ENCODE measurements at regions not wholly inside any gene's neighbourhood (a gene's known extent, or its start where the extent isn't known, plus 50 kb on each side); places are given as distances from the start of the nearest gene placed in this dataset.
"Not testable (repeated sequence)": the region's sequence is repeated elsewhere in the genome, so short reads cannot be mapped to it uniquely, and the experiment has no call there.

DNA sequence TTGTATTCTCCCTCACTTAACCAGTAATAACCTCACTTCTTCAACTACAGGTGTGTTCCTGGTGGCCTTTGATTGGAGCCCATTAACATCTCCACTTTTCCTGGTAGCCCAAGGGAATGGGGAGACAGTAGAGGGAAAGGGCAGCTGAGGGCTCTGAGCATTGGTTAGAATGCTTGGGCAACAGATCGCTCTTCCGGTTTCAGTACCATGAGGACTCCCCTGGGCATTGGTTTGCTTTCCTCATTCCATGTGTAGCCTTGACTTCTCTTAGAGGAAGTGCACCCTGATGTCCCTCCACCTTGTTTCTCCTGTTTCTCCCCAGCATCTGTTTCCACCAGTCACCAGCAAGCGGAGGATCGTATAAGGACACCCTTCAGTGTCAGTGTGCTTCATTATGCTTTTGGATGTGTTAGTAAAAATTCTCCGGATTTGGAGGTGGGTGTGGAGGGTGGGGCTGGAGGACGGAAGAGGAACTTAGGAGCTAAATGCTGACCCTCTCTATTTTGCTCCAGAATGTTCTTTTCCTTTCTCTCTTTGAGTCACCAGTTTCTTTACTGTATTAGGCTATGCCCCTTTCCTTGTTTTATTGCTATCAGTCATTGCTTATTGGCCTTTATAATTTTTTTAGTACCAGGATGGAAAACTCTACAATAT, 50.6 kb upstream of the ZNG1B start:
- in situ Hi-C loops (cut with HindIII; ENCODE audit: low pct_unique_long_range_greater_than_20kb, low sequenced_read_pairs): loop anchor here (25.0 kb wide), 1 partner anchor 250 kb away; the partner anchor contains the start of gene IL1RN
- not testable (repeated sequence) for DNase-seq (ENCODE audit: low read depth)

DNA sequence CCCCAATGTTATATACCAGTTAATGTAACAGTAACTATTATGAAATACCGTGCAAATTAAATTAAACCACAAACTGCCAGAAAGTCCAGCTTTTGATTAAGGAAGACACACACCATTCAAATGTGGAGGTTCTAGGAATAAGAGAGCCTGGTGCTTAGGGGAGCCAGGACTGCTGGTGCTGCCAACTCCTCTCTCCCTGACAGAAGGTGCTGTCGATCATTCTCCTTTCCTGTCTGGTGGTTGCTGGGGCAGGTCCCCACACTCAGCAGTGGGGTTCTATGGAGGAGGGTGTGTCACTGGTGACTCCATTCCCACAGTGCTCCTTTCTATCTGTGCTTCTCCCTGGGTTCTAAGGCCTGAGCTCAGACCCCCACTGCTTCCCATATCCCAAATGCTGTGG, 57.9 kb upstream of the ZNG1B start:
- in situ Hi-C loops (cut with HindIII; ENCODE audit: low pct_unique_long_range_greater_than_20kb, low sequenced_read_pairs): loop anchor here (25.0 kb wide), 1 partner anchor 242 kb away; the partner anchor contains the start of gene IL1RN
- not testable (repeated sequence) for DNase-seq (ENCODE audit: low read depth)

DNA sequence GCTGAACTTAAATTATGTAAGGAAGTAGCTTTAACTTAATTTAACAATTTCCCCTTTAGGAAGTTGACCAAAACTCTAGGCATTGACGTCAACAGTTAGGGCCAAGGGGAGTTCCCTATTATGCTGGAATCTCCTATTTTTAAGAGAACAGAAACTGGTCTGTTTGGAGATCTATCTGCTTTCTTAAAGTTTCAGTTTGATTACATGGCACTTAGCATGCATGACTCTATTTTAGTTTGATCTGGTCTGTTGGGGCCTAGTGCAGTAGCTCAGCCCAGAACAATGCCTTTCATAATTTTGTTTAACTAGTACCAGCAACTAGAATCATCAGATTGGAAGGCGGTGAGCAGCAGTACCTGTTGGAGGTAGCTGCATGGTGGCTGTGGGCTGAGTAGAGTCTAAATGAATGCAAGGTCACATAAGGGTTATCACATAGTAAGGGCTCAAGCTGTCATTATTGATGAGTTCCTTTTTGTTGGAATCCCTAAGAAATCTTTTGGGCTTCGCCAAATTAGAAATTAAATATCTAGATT, 60.5 kb upstream of the ZNG1B start:
- in situ Hi-C loops (cut with HindIII; ENCODE audit: low pct_unique_long_range_greater_than_20kb, low sequenced_read_pairs): loop anchor here (25.0 kb wide), 1 partner anchor 240 kb away; the partner anchor contains the start of gene IL1RN
- DNase-seq (ENCODE audit: low read depth): no peak

DNA sequence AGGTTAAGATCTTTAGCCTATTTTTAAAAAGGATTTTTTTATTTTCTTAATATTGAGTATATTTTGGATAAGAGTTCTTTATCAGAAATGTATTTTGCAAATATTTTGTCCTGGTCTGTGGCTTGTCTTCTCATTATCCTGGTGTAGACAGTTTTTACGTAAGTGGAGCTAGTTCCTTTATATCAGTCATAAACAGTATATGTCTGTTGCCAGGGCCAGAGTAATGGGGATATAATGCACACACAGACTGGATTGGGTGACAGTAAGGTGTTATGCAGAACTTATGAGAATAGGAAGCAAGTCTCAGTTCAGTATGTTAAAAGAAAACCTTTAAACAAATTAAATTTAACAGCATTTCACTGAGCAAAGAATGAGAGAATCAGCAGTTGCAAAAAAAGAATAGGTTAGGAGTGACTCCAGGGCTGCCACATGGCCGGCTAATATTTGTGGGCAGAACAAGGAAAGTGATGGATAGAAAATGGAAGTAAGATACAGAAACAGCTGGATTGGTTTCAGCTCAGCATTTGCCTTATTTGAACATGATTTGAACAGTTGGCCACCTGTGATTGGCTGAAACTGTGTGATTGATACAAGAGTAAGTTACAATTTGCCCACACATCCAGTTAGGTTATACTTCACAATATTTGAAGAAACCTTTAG, 61.1 kb upstream of the ZNG1B start:
- in situ Hi-C loops (cut with HindIII; ENCODE audit: low pct_unique_long_range_greater_than_20kb, low sequenced_read_pairs): loop anchor here (25.0 kb wide), 1 partner anchor 239 kb away; the partner anchor contains the start of gene IL1RN
- no peak for DNase-seq (ENCODE audit: low read depth)

DNA sequence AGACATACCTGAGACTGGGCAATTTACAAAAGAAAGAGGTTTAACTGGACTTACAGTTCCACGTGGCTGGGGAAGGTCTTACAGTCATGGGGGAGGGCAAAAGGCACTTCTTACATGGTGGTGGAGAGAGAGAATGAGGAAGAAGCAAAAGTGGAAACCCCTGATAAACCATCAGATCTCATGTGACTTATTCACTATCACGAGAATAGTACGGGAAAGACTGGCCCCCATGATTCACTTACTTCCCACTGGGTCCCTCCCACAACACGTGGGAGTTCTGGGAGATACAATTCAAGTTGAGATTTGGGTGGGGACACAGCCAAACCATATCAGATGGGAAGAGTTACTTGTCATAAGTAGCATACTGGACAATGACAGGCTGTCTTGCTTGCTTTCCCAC, 62.6 kb upstream of the ZNG1B start:
- in situ Hi-C loops (cut with HindIII; ENCODE audit: low pct_unique_long_range_greater_than_20kb, low sequenced_read_pairs): loop anchor here (25.0 kb wide), 1 partner anchor 238 kb away; the partner anchor contains the start of gene IL1RN
- DNase-seq (ENCODE audit: low read depth): not testable (repeated sequence)

DNA sequence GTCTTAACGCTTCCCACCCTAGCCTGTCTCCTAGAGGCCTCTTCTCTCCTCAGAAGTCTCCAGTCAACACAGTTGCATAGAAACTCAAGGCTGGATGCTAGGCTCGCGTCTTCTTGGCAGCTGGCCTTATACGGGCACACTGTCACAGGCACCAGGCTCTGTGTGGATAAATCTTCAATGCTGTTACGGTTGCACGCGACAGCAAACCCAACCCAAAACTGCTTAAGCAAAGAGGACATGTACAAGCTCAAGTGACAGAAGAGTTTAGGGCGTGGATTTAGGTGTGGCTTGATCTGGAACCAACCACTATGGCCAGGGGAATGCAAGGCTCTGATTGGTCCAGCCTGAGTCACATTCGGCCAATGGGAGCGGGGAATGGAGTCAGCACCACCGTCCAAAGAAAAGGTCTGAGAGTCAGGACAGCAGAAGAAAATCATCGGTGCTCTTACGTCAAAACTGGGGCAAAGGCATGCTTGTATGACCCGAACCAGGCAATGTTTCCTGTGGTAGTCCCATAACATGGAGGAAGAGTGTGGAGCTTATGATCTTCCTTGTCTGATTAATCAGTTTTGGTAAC, 65.1 kb upstream of the ZNG1B start:
- peak; percentile 74 for DNase-seq (ENCODE audit: low read depth)
- in situ Hi-C loops (cut with HindIII; ENCODE audit: low pct_unique_long_range_greater_than_20kb, low sequenced_read_pairs): not testable (repeated sequence)

DNA sequence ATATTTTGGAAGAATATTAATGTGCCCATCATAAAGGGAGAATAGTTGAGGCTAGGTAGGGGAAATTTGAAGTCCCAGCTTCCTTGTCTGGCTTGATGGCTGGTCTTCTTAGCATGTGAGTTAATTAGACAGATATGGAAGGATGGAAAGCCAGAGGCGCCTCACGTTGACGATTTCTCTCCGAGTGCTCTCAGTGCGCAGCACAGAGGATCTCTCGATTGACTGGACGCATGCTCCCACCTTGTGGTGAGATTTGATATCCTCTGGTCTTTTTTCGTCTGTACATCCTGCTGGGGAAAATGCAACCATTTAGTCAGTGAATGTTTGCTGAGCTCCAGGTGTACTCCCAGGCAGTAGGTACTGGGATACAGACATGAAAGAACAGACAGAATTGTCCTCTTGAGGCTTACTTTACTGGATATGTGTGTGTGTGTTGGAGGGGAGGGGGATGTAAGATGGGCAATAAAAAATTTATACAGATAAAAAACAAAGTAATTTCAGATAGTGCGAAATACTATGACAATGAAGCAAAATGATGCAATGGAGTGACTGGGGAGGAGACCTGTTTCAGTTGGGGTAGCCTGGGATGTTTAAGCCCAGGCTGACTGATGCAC, 66.9 kb upstream of the ZNG1B start:
- in situ Hi-C loops (cut with HindIII; ENCODE audit: low pct_unique_long_range_greater_than_20kb, low sequenced_read_pairs): no loop called here
- peak; percentile 88 for DNase-seq (ENCODE audit: low read depth)

DNA sequence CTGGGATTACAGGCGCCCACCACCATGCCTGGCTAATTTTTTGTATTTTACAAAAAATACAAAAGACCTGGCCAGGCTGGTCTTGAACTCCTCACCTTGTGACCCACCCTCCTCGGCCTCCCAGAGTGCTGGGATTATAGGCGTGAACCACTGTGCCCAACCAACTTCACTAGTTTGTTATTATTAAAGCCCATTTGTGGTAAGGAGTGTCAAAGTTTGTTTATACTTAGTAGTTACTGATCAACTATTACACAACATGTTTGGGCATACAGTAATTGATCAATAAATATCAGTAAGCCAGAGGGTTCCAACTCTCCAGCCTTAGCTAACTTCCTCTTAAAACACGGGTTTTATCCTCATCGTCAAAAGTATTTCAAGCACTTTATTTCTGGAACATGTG, 67.5 kb upstream of the ZNG1B start:
- no peak for DNase-seq (ENCODE audit: low read depth)
- in situ Hi-C loops (cut with HindIII; ENCODE audit: low pct_unique_long_range_greater_than_20kb, low sequenced_read_pairs): no loop called here

DNA sequence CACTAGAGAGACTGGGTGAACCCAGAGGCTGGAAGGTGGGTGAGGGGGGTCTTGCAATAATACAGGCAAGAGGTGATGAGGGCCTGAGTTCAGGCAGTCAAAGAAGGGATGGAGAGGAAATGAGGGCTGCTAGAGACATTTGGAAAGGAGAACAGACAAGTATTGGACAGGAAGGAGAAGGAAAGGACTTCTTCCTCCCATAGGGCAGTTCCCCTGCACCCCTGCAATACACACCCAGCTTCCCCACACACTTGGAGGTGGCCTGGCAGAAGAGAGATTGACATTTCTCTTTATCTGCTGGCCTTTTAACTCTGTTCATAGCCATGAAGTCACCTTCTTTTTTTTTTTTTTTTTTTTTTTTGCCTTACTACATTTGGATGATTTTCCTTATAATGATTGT, 68.9 kb upstream of the ZNG1B start:
- in situ Hi-C loops (cut with HindIII; ENCODE audit: low pct_unique_long_range_greater_than_20kb, low sequenced_read_pairs); DNase-seq (ENCODE audit: low read depth): not testable (repeated sequence)

DNA sequence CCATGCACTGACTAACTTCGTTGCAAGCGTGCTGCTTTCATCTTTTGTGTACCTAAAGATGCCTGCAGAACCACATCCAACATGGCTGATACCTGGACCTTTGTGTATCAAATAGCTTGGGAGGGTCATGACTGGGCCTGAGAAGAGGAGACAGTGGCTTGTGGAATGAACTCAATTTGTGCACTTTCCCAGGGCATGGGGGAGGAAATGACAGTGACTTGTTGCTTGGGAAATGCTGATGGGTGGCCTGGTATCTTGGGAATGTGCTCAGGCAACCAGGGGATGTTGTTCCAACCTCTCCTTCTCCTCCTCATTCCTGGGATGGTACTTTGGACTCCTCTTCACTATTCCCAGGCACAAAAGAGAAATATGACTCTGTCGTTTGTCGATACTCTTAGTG, 70.7 kb upstream of the ZNG1B start:
- in situ Hi-C loops (cut with HindIII; ENCODE audit: low pct_unique_long_range_greater_than_20kb, low sequenced_read_pairs); DNase-seq (ENCODE audit: low read depth): not testable (repeated sequence)

DNA sequence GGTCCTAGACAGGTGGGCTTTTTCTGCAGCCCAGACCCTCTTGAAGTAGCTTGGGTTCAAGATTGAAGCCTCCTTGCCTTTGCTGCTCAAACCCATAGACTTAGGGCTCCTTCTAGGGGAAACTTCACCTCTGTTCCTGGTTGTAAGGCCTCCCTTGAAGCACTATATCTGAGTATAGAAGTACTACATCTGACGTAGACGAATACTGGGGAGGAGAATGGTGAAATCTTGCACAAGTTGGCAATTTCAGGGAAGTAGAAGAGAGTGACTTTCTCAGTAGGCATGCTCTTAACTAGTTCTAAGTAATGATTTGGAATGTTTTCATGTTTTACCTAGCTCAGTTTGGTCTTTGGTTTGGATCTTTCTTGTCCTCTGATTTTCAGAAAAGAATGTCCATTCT, 71.7 kb upstream of the ZNG1B start:
- in situ Hi-C loops (cut with HindIII; ENCODE audit: low pct_unique_long_range_greater_than_20kb, low sequenced_read_pairs); DNase-seq (ENCODE audit: low read depth): not testable (repeated sequence)

DNA sequence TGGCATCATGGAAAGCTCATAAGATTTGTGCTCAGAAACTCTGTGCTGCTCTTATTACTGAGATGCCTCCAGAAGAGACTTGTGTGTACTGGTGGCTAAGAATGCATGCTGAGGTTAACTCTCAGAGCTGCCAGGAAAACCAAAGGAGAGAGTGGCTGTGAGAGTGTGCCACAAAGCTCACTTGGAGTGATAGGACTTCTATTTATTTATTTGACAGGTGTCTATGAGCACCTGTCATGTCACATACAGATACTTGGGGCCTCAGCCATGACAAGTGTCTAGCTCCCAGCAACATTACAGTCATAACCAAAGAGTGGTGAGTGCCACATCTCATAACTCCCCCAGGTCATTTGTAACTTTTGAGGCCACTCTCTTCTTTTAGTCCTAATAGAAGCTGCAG, 72.2 kb upstream of the ZNG1B start:
- in situ Hi-C loops (cut with HindIII; ENCODE audit: low pct_unique_long_range_greater_than_20kb, low sequenced_read_pairs); DNase-seq (ENCODE audit: low read depth): not testable (repeated sequence)

DNA sequence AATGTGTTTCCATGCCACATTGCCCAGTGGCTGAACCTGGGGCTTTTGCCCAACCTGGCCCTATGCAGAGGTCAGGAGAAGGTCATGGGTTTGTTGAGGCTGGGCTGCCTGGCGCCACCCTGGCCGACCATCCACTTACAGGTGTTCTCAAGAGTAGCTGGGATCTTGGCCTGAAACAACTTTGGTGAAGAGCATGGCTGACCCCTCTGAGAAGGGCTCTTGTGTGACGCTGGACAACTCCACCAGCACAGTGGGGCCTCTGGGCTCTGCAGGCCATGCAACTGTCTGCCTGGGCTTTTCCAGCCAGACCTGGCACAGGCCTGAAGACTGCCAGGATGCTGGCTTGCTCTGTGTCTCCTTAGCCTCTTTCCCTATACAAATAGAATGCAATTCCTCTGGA, 76.4 kb upstream of the ZNG1B start:
- DNase-seq (ENCODE audit: low read depth): no peak
- in situ Hi-C loops (cut with HindIII; ENCODE audit: low pct_unique_long_range_greater_than_20kb, low sequenced_read_pairs): no loop called here

DNA sequence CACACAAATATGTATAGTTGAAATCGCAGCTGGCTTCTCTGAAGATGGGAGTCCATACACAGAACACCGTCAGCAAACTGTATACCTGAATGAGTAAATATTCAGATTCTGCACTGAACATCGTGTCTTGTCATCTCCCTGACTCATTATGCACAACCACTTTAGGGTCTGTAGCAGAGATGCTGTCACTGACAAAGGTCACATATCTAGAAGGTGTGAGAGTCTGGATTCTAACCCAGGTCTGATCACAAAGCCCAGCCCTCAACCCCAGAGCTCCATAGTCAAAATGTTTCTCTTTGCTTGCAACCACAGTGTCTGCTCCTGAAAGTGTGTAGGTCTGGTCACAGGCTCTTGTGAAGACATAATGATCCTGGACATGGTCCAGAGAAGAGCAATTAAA, 78.3 kb upstream of the PAX8 start:
- in situ Hi-C loops (cut with HindIII; ENCODE audit: low pct_unique_long_range_greater_than_20kb, low sequenced_read_pairs): no loop called here
- DNase-seq (ENCODE audit: low read depth): no peak

DNA sequence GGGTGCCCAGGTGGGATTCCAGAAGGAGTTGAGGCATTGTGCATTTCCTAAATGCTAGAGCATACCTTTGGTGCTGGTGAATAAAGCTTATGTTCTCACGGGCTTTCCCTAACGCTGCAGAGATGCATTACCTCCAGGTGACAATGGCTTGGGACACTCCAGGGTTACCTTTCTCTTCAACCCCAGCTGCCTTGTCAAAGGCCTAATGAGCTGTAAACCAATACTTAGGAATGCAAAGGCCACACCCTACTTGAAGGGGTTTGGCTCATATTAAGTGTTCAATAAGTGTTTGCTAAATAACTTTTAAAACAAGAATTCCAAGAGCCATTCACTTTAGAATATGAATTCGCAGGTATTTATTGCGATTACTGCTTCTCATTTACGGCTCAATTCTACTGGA, 77.6 kb upstream of the PAX8 start:
- in situ Hi-C loops (cut with HindIII; ENCODE audit: low pct_unique_long_range_greater_than_20kb, low sequenced_read_pairs); DNase-seq (ENCODE audit: low read depth): not testable (repeated sequence)

DNA sequence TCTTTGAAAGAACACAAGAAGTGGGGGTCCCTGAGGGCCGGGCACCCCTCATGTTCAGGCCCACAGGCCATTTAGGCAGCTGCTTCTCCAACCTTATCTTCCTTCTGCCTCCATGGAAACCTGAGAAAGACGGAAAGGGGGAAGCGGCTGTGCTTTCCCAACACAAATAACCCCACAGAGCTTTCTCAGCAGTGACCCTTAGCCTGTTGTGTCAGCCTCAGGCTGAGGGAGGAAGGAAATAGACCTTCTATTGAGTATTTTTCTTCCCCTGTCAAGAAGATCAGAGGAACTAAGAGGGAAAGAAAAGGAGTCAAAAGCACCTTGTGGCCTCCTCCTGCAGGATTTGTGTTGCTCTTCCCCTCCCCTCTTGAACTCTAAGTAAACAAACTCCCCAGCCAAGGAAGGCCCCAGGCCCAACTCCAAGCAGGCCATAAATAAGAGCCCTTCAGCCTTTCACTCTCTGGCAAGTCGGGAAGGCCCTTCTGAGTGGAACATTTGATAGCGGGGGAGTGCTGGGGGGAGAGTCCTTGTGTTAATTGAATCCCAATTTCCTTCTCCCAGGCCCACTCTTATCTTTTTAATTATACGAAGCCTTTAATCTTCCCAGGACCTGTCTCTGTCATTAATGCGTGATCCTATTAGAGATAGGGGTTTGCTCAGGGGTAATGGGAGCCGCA, 76.8 kb upstream of the PAX8 start:
- in situ Hi-C loops (cut with HindIII; ENCODE audit: low pct_unique_long_range_greater_than_20kb, low sequenced_read_pairs); DNase-seq (ENCODE audit: low read depth): not testable (repeated sequence)

DNA sequence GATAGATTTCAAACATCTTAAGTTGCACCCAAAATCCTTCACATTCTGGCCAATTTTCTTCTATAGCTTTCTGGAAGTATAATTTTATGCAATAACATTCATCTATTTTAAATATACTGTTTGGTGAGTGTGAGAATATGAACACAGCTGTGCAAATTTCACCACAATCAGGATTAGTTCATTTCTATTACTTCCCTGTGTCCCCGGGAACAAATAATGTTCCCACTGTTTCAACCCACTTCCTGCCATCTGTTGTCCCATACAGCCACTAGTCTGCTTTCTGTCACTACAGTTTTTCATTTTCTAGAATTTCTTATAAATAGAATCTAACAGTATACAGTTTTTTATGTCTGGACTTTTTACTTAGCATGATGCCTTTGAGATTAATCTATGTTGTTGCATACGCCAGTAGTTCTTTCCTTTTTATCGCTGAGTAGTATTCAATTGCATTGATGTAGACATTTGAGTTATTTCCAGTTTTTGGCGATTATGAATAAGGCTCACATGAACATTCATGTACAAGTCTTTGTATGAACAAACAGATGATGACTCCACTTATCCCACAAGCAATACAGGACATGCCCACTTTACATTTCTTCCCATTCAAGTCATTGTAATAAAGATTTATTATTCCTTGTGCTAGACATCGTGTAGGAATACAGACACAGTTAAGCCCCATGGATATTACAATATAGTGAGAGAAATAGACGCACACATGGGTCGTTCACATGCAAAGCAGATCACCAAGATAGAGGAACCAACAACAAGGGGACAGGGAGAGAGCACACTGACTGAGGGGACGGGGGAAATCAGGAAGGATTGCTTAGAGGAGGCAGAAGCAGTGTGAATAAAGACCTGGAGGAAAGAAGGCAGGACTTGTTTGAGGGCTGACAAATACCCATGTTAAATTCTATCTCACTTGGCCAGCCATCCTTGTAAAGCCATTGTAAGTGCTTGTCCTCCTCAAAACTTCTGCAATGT, 72.9 kb upstream of the PAX8 start:
- DNase-seq (ENCODE audit: low read depth): no peak
- in situ Hi-C loops (cut with HindIII; ENCODE audit: low pct_unique_long_range_greater_than_20kb, low sequenced_read_pairs): no loop called here

All from Caki2 (cell line).